ENCODE measurements at regions not wholly inside any gene's neighbourhood (a gene's known extent, or its start where the extent isn't known, plus 50 kb on each side); places are given as distances from the start of the nearest gene placed in this dataset.

DNA sequence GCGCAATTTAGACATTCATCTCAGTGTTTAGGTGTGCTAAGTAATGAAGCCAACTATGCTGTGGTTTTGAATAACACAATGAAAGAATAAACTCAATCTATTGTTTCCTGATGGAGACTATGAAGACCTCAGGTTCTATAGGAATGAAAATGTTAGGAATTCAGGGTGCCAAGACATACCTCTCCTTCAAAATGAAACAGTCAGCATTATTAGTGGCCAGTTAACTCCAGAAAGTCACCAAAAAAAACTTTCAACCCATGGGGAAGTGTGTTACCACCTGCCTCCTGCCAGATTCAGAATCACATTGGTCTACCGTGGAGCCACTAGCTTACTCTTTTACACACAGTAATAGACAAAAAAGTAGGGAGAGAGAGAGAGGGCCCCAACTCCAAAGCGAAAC, 352.9 kb downstream of the GABRG1 start:
- Histone ChIP-seq H3K27ac (ENCODE audit: extremely low read length, insufficient read depth, low read length) (no peak overlapping the region), H3K27me3 (ENCODE audit: control insufficient read depth in 1 of 2, insufficient read depth in 2 of 2, low read length in 2 of 2) (no peaks in the 10 kb centered on the region), H3K36me3 (replicated peaks in 1 of 2; ENCODE audit: control insufficient read depth in 1 of 2, insufficient read depth in 2 of 2, low read length in 2 of 2) (no peaks in the 10 kb centered on the region), H4K20me1 (ENCODE audit: insufficient read depth, low read length) (no peaks in the 10 kb centered on the region), H3K79me2 (ENCODE audit: insufficient read depth, low read length) (no peaks in the 10 kb centered on the region), H3K9me3 (ENCODE audit: low read length) (no peaks in the 10 kb centered on the region), H3K9ac (ENCODE audit: insufficient read depth, low read depth, low read length) (no peak overlapping the region), H2AFZ (ENCODE audit: low read length) (no peak overlapping the region), H3K4me1 (ENCODE audit: insufficient read depth, low read length) (no peaks in the 10 kb centered on the region), H3K4me3 (replicated peaks in 1 of 3; ENCODE audit: insufficient read depth in 1 of 3, low read depth in 2 of 3, low read length in 3 of 3) (no peak overlapping the region), H3K4me2 (ENCODE audit: low read depth, low read length) (no peak overlapping the region)
- 0% methylated on average over 3 of the region's 3 CpGs for WGBS (ENCODE audit: low lambda C conversion rate)
- TF ChIP-seq BHLHE40 (IDR thresholded peaks at IDR 0.05; ENCODE audit: low read length) (no peak), MAFF (IDR thresholded peaks at IDR 0.05; ENCODE audit: low read depth, low read length) (peak; percentile 54), MAFK (conservative IDR thresholded peaks at IDR 0.05 in 1 of 2, IDR thresholded peaks at IDR 0.05 in 1 of 2; ENCODE audit: low read length in 2 of 2) (peak; percentile 66 to 77), ZBTB20 (CRISPR knock-in tag; IDR thresholded peaks at IDR 0.05; ENCODE audit: borderline replicate concordance, low read depth) (no peak), ZNF230 (CRISPR knock-in tag; IDR thresholded peaks at IDR 0.05) (no peak)
- ATAC-seq (no peak), FAIRE-seq (no peak), DNase-seq (ENCODE audit: low spot score) (no peak)
- BruUV-seq (replicated peaks): no TSS peak
- intact Hi-C loops (cut with micrococcal nuclease; ENCODE audit: unreplicated experiment) (no loop called here), in situ Hi-C loops (cut with HindIII; ENCODE audit: extremely low pct_ligation_motif_present, low pct_unique_long_range_greater_than_20kb) (no loop called here)
- CTCF ChIA-PET (ENCODE audit: low intra/inter-chr PET ratio, low total read pairs): no interaction called here
- POLR2A ChIA-PET: no interaction called here

DNA sequence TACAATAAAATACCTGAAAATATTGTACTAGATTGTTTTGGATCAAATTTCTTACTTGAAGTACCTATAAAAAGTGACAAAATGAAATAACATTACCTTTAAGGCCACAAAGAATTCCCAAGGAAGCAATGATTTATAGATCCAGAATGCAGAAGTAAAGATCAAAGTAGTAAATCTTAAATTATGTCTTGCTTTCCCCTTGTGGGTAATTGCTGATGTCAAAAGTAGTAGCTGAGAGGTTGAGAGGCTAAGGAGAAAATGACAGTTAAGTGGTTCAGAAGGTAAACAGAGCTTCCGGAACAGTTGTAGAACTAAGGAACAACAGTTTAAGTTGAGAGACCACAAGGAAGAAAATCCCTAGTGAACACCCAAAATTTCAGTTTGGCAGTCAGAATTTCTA, 358.3 kb downstream of the GABRG1 start:
- Histone ChIP-seq H3K9me3 (ENCODE audit: low read length) (no peaks in the 10 kb centered on the region), H3K79me2 (ENCODE audit: insufficient read depth, low read length) (no peaks in the 10 kb centered on the region), H3K27ac (ENCODE audit: extremely low read length, insufficient read depth, low read length) (no peak overlapping the region), H4K20me1 (ENCODE audit: insufficient read depth, low read length) (no peaks in the 10 kb centered on the region), H3K27me3 (ENCODE audit: control insufficient read depth in 1 of 2, insufficient read depth in 2 of 2, low read length in 2 of 2) (no peaks in the 10 kb centered on the region), H3K36me3 (replicated peaks in 1 of 2; ENCODE audit: control insufficient read depth in 1 of 2, insufficient read depth in 2 of 2, low read length in 2 of 2) (no peaks in the 10 kb centered on the region), H3K9ac (ENCODE audit: insufficient read depth, low read depth, low read length) (no peak overlapping the region), H2AFZ (ENCODE audit: low read length) (no peak overlapping the region), H3K4me2 (ENCODE audit: low read depth, low read length) (no peak overlapping the region), H3K4me3 (replicated peaks in 1 of 3; ENCODE audit: insufficient read depth in 1 of 3, low read depth in 2 of 3, low read length in 3 of 3) (no peak overlapping the region), H3K4me1 (ENCODE audit: insufficient read depth, low read length) (no peaks in the 10 kb centered on the region)
- intact Hi-C loops (cut with micrococcal nuclease; ENCODE audit: unreplicated experiment) (no loop called here), in situ Hi-C loops (cut with HindIII; ENCODE audit: extremely low pct_ligation_motif_present, low pct_unique_long_range_greater_than_20kb) (no loop called here)
- ChIA-PET POLR2A (no interaction called here), CTCF (ENCODE audit: low intra/inter-chr PET ratio, low total read pairs) (no interaction called here)
- 4% methylated on average over 1 of the region's 1 CpG for WGBS (ENCODE audit: low lambda C conversion rate)
- DNase-seq (ENCODE audit: low spot score) (no peak), ATAC-seq (no peak), FAIRE-seq (no peak)
- BruUV-seq (replicated peaks): no TSS peak
- TF ChIP-seq GATAD1 (CRISPR knock-in tag; IDR thresholded peaks at IDR 0.05): no peak
- no peak for TF ChIP-seq ARHGAP35 (CRISPR knock-in tag; IDR thresholded peaks at IDR 0.05; ENCODE audit: borderline replicate concordance)
- TF ChIP-seq FIP1L1 (IDR thresholded peaks at IDR 0.05; ENCODE audit: borderline replicate concordance, insufficient read depth, low read depth, low read length): no peak
- no peak for TF ChIP-seq ZNF441 (CRISPR knock-in tag; IDR thresholded peaks at IDR 0.05; ENCODE audit: borderline replicate concordance)
- TF ChIP-seq, protein P1, sequence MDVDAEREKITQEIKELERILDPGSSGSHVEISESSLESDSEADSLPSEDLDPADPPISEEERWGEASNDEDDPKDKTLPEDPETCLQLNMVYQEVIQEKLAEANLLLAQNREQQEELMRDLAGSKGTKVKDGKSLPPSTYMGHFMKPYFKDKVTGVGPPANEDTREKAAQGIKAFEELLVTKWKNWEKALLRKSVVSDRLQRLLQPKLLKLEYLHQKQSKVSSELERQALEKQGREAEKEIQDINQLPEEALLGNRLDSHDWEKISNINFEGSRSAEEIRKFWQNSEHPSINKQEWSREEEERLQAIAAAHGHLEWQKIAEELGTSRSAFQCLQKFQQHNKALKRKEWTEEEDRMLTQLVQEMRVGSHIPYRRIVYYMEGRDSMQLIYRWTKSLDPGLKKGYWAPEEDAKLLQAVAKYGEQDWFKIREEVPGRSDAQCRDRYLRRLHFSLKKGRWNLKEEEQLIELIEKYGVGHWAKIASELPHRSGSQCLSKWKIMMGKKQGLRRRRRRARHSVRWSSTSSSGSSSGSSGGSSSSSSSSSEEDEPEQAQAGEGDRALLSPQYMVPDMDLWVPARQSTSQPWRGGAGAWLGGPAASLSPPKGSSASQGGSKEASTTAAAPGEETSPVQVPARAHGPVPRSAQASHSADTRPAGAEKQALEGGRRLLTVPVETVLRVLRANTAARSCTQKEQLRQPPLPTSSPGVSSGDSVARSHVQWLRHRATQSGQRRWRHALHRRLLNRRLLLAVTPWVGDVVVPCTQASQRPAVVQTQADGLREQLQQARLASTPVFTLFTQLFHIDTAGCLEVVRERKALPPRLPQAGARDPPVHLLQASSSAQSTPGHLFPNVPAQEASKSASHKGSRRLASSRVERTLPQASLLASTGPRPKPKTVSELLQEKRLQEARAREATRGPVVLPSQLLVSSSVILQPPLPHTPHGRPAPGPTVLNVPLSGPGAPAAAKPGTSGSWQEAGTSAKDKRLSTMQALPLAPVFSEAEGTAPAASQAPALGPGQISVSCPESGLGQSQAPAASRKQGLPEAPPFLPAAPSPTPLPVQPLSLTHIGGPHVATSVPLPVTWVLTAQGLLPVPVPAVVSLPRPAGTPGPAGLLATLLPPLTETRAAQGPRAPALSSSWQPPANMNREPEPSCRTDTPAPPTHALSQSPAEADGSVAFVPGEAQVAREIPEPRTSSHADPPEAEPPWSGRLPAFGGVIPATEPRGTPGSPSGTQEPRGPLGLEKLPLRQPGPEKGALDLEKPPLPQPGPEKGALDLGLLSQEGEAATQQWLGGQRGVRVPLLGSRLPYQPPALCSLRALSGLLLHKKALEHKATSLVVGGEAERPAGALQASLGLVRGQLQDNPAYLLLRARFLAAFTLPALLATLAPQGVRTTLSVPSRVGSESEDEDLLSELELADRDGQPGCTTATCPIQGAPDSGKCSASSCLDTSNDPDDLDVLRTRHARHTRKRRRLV (CRISPR knock-in tag; IDR thresholded peaks at IDR 0.05): no peak
- TF ChIP-seq ZNF101 (CRISPR knock-in tag; IDR thresholded peaks at IDR 0.05; ENCODE audit: borderline replicate concordance, low read depth): no peak

Measured in HepG2 (cell line).